Activated naive CD4-positive, alpha-beta T cell treated with anti-CD3 and anti-CD28 coated beads, Interleukin-2, amount 10 ng/mL, durations not matched to agents 7 days and 5 days (primary cell): ENCODE measurements at regions not wholly inside any gene's neighbourhood (a gene's known extent, or its start where the extent isn't known, plus 50 kb on each side); places are given as distances from the start of the nearest gene placed in this dataset.

Experiments used
- CTCF ChIA-PET: fragments of 350-600 bp; sonication (Branson Sonifier 250); formaldehyde crosslinking; loops from one replicate; lab custom pipeline; 2021; ENCODE audit warnings: antibody characterized with exemption; lab: Charles Lee
- DNase-seq: peaks from one replicate; pipeline ENCODE4 v3.0.0-alpha.2; 2020
- H3K27ac Mint-ChIP-seq: one replicate; pipeline ENCODE4 v1.8.0; 2021; ENCODE audit warnings: mild to moderate bottlenecking, moderate library complexity, mixed read lengths
- H3K27me3 Mint-ChIP-seq: one replicate; pipeline ENCODE4 v1.8.0; 2021; ENCODE audit warnings: mild to moderate bottlenecking, mixed read lengths
- H3K36me3 Mint-ChIP-seq: one replicate; pipeline ENCODE4 v1.8.0; 2021; ENCODE audit warnings: mixed read lengths
- H3K4me1 Mint-ChIP-seq: one replicate; pipeline ENCODE4 v1.8.0; 2021; ENCODE audit warnings: mixed read lengths
- H3K4me3 Mint-ChIP-seq: one replicate; pipeline ENCODE4 v1.8.0; 2021; ENCODE audit warnings: mild to moderate bottlenecking, moderate library complexity, mixed read lengths
- H3K9me3 Mint-ChIP-seq: one replicate; pipeline ENCODE4 v1.8.0; 2021; ENCODE audit warnings: mixed read lengths

DNA sequence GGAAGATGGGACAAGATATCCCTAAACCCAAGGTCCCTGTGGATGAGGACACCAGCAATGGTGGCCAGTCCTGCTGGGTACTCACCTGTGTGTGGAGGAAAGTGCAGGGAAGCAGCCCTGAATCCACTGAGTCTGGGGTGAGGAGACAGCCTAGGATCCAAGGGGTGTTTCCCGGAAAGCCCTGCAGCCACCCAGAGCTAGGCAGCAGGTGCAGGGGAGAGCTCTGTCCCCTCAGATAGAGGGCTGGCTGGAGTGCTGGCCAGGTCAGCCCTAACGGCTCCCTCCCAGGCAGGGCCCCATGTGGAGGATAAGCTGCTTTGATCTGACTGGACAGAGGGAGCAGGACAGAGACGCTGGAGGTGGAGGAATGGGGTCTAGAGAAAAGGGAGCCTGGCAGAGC, 344.7 kb upstream of the IRX4 start:
- Mint-ChIP-seq H3K27me3 (no peaks in the 10 kb centered on the region), H3K36me3 (no peaks in the 10 kb centered on the region), H3K4me1 (no peaks in the 10 kb centered on the region), H3K4me3 (no peak overlapping the region), H3K9me3 (no peaks in the 10 kb centered on the region), H3K27ac (no peak overlapping the region)
- DNase-seq, result no peak
- CTCF ChIA-PET, result no interaction called here

DNA sequence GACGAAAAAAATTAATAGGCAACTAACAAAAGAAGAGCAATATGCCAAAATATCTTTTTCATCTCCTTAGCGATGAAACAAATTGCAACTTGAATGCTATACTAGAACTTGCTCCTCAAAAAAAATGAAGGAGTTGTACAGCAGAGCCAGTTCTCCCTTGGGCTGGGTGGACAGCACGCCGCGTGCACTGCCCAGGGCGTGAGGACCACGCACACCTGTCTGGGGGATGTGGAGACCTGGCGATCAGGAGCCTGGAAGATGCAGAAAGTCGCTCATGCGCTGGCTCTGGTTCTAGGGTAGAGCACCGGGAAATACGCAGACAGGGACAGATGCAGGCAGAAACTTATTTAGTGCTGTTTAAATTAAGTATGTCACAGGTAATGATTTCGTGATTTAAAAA, 342.0 kb upstream of the IRX4 start:
- Mint-ChIP-seq H3K4me3 (no peak overlapping the region), H3K36me3 (no peaks in the 10 kb centered on the region), H3K9me3 (no peaks in the 10 kb centered on the region), H3K27me3 (no peaks in the 10 kb centered on the region), H3K4me1 (no peaks in the 10 kb centered on the region), H3K27ac (no peak overlapping the region)
- CTCF ChIA-PET, result no interaction called here
- no peak for DNase-seq

DNA sequence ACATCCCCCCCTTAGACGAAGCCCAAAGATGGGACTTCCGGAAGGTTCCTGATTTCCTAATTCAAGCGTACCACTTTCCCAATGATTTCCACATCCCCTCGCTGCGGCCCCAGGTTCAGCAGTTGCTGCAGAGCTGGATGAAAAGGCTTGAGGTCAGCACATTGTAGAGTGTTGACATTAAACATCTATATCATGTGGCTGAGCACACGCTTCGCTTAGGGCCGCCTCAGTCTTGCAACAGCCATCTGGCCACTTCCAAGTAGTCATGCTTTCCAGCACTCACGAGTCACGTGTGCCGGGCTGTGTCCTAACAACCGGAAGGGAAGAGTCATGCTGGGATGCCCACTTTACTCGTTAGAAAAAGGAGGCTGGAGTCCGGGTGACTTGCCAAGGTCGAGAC, 340.6 kb upstream of the IRX4 start:
- H3K4me1 Mint-ChIP-seq, result no peaks in the 10 kb centered on the region
- no peak overlapping the region for H3K4me3 Mint-ChIP-seq
- no peaks in the 10 kb centered on the region for H3K27me3 Mint-ChIP-seq
- CTCF ChIA-PET, result interaction anchor here (0.9 kb wide), 1 partner anchor 23 kb away, joined by 3 read pairs; no protein-coding TSS in a partner anchor
- no peak for DNase-seq
- H3K9me3 Mint-ChIP-seq, result no peaks in the 10 kb centered on the region
- no peak overlapping the region for H3K27ac Mint-ChIP-seq
- no peaks in the 10 kb centered on the region for H3K36me3 Mint-ChIP-seq

DNA sequence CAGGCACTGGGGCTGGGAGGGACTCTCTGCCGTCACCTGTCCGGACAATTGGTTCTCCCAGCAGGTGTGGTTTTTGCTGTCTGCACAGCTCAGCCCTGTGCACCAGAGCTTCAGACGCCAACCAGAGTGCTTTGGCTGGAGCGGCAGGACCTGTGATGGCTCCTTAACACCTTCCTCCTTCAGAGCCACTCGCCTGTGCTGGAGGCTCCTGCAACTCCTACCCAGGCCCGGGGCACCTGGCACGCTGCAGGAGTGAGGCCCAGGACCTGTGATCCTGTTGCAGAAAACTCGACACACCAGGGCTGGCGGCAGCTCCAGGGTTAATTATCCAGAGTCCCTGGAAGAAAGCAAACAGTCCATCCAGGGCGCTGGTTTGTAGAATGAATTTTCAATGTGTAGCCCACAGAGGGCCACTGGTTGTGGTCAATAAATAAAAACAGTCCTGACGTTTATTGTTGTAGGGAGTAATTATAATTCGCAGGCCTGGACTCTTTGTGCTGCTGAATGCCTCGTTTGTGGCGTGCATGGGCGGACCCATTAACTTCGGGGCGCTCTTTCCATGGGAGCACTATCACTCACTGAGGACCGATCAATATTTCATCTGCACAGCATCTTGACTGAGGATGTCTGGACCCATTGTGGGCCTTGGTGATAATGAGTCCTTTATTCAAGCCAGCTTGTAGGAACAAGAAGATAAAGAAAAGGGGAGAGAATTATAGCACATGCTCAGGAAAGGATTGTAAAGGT, 339.7 kb upstream of the IRX4 start:
- Mint-ChIP-seq H3K4me3 (no peak overlapping the region), H3K27ac (no peak overlapping the region), H3K36me3 (no peaks in the 10 kb centered on the region), H3K4me1 (no peaks in the 10 kb centered on the region), H3K9me3 (no peaks in the 10 kb centered on the region), H3K27me3 (no peaks in the 10 kb centered on the region)
- CTCF ChIA-PET, result interaction anchor here (0.9 kb wide), 1 partner anchor 23 kb away, joined by 3 read pairs; no protein-coding TSS in a partner anchor
- no peak for DNase-seq

DNA sequence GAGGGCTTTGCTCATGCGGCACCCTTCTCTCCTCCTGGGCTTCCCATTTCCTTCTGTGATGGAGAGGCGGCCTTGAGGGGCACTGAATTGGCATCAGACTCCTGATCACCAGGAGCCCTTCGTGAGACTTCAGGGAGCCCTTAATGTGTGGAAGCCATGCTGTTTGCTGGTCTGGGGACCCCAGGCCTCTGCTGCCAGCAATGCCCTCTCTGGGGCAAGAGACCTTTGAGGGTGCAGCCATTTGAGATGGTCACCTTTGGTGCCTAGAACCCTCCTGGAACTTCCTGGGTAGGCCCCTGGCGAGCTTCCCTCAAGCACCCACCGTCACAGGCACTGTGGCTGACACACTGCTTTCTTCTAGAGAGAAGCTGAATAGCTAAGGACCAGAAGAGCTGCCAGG, 338.7 kb upstream of the IRX4 start:
- no peaks in the 10 kb centered on the region for H3K4me1 Mint-ChIP-seq
- H3K27me3 Mint-ChIP-seq, result no peaks in the 10 kb centered on the region
- no peak overlapping the region for H3K4me3 Mint-ChIP-seq
- CTCF ChIA-PET, result no interaction called here
- H3K36me3 Mint-ChIP-seq, result no peaks in the 10 kb centered on the region
- no peak for DNase-seq
- no peak overlapping the region for H3K27ac Mint-ChIP-seq
- H3K9me3 Mint-ChIP-seq, result no peaks in the 10 kb centered on the region

DNA sequence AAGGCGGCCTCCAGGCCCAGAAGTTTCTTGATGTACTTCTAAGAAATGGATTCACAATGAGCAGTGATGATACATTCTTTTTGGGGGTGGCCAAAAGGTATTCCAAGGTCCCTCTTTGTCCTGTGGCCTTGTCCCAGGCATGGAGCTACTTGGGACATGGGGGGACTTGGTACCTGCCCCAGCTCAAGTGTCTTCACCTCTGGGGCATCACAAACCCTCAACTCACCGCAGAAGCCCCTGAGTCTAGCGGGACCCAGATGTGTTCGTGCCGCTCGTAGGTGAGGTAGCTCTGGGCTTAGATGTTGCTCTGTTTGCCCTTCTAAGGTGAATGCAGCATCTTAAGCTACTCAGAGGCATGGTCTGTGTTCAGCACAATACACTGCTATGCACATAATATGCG, 338.0 kb upstream of the IRX4 start:
- no peaks in the 10 kb centered on the region for H3K36me3 Mint-ChIP-seq
- no peaks in the 10 kb centered on the region for H3K9me3 Mint-ChIP-seq
- H3K4me1 Mint-ChIP-seq, result no peaks in the 10 kb centered on the region
- CTCF ChIA-PET, result no interaction called here
- no peaks in the 10 kb centered on the region for H3K27me3 Mint-ChIP-seq
- DNase-seq, result no peak
- H3K27ac Mint-ChIP-seq, result no peak overlapping the region
- no peak overlapping the region for H3K4me3 Mint-ChIP-seq

DNA sequence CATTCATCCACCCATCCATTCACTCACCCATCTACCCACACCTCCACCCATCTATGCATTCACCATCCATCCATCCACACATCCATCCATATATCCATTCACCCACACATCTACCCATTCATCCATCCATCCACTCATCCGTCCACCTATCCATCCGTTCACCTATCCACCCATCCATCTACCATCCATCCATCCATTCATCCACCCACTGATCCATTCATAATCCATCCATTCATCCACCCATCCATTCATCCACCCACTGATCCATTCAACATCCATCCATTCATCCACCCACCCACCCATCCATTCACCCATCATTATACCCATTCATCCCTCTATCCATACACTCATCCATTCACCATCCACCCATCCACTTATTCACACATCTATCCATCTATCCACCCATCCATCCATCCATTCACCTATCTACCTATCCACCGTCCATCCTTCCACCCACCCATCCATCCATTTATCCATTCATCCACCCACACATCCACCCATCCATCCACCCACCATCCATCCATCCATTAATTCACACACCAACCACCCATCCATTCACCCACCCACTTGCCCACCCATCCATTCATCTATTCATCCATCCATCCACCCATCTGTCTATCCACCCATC, 336.5 kb upstream of the IRX4 start:
- no peak overlapping the region for H3K4me3 Mint-ChIP-seq
- H3K36me3 Mint-ChIP-seq, result no peaks in the 10 kb centered on the region
- CTCF ChIA-PET, result no interaction called here
- H3K9me3 Mint-ChIP-seq, result no peaks in the 10 kb centered on the region
- H3K27me3 Mint-ChIP-seq, result no peaks in the 10 kb centered on the region
- DNase-seq, result no peak
- H3K27ac Mint-ChIP-seq, result no peak overlapping the region
- H3K4me1 Mint-ChIP-seq, result no peaks in the 10 kb centered on the region

DNA sequence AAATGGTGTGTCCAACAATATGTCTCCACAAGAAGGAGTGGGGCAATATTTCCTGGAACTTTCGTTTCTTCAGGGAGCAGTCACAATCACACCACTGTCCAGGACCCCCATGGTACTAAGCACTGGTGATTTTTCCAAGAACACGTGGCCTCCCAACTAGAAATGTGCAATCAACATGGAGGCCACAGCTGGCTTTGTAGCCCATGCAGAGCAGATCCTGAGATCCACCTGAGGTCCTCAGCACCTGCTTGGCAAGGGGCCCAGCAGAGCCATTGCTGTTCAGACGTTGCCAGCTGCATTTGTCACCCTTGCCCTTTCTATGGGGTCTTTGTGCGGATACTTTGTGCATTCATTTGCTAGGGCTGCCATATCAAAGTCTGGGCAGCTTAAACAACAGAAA, 334.5 kb upstream of the IRX4 start:
- no peaks in the 10 kb centered on the region for H3K9me3 Mint-ChIP-seq
- no peak overlapping the region for H3K27ac Mint-ChIP-seq
- H3K4me3 Mint-ChIP-seq, result no peak overlapping the region
- no peaks in the 10 kb centered on the region for H3K27me3 Mint-ChIP-seq
- CTCF ChIA-PET, result no interaction called here
- no peak for DNase-seq
- no peaks in the 10 kb centered on the region for H3K4me1 Mint-ChIP-seq
- H3K36me3 Mint-ChIP-seq, result no peaks in the 10 kb centered on the region

DNA sequence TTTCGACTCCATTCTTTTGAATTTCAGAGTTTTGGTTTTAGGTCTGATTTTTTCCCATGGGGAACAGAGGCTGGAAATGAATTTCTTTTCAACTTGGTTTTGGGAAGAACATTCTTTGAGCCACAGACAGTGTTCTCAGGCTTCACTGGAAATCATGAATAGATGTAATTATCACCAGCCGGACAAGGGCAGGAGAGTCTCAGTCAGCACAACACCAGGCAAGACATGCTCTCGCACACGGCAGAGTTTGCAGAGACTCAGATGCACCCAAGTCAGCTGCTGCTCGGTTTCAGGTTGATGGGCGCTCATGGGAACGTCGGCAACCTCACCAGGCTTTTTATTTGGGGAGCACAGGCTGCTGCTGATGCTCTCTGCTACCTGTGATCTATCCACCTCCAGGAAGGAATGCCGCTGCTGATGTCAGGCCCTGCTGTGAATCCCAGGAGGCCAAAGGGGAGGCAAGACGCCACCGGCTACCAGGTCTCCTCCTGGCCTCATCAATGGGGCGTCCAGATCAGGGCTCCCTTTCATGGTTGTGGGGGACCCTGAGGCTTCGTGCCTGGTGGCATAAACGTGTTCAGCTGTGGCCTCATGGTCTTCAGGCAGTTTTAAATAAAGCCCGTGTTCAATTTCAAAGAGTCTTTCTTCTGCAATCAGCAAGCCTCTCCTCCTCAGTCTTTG, 332.3 kb upstream of the IRX4 start:
- H3K36me3 Mint-ChIP-seq, result no peaks in the 10 kb centered on the region
- no peaks in the 10 kb centered on the region for H3K9me3 Mint-ChIP-seq
- H3K4me1 Mint-ChIP-seq, result no peaks in the 10 kb centered on the region
- no peak overlapping the region for H3K4me3 Mint-ChIP-seq
- DNase-seq, result no peak
- CTCF ChIA-PET, result no interaction called here
- H3K27ac Mint-ChIP-seq, result no peak overlapping the region
- no peaks in the 10 kb centered on the region for H3K27me3 Mint-ChIP-seq

DNA sequence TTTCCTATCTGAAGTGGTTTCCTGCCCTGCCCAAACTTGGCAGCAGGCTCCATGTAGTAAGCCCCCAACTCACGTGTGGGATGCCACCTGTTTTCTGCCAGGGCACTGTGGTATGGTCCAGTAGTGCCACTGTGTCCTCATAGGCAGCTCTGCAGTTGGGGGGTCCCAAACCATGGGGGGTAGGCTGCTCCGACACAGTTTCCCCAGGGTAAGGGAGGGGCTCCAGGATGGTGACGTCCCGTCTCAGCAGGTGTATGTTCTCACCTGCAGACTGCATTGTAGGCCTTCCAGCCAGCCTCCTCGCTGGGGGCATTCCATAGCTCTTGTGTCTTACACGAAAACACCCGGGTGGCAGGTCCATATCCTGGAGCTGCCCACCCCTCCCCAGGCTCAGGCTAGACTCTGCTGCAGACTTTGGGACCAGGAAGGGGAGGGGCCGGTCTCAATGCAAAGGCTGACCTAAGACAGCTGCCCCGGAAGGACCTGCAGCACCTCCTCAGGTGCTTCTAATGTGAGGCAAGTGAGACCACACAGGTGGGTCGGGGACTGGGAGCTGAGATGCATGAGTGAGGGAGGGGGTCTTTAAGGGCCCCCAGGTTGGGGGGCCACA, 330.5 kb upstream of the IRX4 start:
- no peak for DNase-seq
- CTCF ChIA-PET, result no interaction called here
- no peaks in the 10 kb centered on the region for H3K4me1 Mint-ChIP-seq
- no peaks in the 10 kb centered on the region for H3K9me3 Mint-ChIP-seq
- no peak overlapping the region for H3K4me3 Mint-ChIP-seq
- no peaks in the 10 kb centered on the region for H3K27me3 Mint-ChIP-seq
- H3K36me3 Mint-ChIP-seq, result no peaks in the 10 kb centered on the region
- H3K27ac Mint-ChIP-seq, result no peak overlapping the region

DNA sequence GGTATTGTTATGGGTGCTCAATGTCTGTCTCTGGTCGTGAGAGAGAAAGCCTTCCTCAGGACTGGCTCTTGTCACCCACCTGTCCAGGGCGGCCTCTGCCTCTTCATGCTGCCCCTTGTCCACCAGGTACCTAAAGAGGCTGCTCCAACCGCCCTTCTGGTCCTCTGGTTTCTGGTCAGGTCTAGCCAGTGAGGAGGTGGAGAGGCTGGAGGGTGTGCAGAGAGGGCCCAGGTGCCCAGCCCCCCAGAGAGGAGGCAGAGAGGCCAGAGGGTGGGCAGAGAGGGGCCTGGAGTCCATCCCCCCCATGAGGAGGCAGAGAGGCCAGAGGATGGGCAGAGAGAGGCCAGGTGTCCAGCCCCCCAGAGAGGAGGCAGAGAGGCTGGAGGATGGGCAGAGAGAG, 329.8 kb upstream of the IRX4 start:
- peaks cover 2% of the 10 kb centered on the region for H3K27me3 Mint-ChIP-seq
- DNase-seq, result no peak
- no peak overlapping the region for H3K4me3 Mint-ChIP-seq
- H3K27ac Mint-ChIP-seq, result no peak overlapping the region
- no peaks in the 10 kb centered on the region for H3K9me3 Mint-ChIP-seq
- CTCF ChIA-PET, result no interaction called here
- H3K4me1 Mint-ChIP-seq, result no peaks in the 10 kb centered on the region
- no peaks in the 10 kb centered on the region for H3K36me3 Mint-ChIP-seq

DNA sequence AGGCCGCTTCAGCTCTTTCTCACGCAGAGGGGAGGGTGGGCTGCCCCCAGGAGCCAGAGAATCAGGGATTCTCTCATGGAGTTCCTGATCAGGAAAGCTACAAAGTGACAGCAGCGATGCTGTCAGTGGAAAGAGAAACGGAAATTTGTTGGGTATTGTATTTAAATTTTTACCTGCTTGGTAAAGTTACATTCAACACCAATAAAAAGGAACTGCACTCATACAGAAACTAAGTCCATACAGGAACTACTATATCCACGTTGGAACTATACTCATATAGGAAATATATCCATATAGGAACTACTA, 325.5 kb upstream of the IRX4 start:
- no peak overlapping the region for H3K27ac Mint-ChIP-seq
- no peaks in the 10 kb centered on the region for H3K9me3 Mint-ChIP-seq
- CTCF ChIA-PET, result no interaction called here
- no peak for DNase-seq
- H3K36me3 Mint-ChIP-seq, result no peaks in the 10 kb centered on the region
- no peaks in the 10 kb centered on the region for H3K4me1 Mint-ChIP-seq
- peaks cover 7% of the 10 kb centered on the region for H3K27me3 Mint-ChIP-seq
- H3K4me3 Mint-ChIP-seq, result no peak overlapping the region

DNA sequence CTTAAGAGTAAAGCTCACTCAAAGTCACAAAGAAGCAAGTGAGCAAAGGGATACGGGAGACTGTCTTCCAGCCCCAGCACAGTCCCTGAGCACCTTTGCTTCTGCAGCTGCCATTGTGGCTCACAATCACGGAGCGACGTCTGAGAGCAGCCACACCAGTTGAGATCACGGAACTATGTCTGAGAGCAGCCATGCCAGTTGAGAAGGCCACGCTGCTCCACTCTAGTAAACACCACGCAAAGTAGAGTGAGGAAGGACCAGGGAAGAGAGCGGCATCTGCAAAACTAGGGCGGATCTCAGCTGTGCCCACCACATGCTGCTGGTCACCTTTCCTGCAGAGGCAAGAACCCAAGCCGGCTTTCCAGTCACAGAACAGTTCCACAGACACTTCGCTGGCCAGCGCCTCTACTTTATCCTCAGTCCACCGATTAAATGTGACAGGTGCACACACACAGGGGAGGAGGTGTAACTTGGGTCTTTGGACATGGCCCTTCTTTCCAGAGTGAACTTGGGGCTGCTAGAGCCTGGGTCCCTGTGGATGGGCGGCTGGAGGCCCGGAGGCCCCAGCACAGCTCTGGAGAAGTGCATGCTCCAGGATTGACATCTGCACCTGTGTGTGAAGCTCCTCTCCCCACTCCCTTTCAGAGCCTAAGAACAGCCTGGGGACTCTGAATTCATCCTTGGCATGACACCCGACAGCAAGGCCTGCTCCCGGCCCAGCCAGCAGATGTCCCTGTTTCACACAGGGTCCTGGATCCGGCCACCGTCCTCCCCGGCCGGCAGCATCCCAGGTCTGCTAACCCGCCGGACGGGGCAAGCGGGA, 324.9 kb upstream of the IRX4 start:
- no peaks in the 10 kb centered on the region for H3K9me3 Mint-ChIP-seq
- peaks cover 7% of the 10 kb centered on the region for H3K27me3 Mint-ChIP-seq
- CTCF ChIA-PET, result no interaction called here
- no peak overlapping the region for H3K27ac Mint-ChIP-seq
- DNase-seq, result no peak
- H3K36me3 Mint-ChIP-seq, result no peaks in the 10 kb centered on the region
- H3K4me1 Mint-ChIP-seq, result no peaks in the 10 kb centered on the region
- no peak overlapping the region for H3K4me3 Mint-ChIP-seq

DNA sequence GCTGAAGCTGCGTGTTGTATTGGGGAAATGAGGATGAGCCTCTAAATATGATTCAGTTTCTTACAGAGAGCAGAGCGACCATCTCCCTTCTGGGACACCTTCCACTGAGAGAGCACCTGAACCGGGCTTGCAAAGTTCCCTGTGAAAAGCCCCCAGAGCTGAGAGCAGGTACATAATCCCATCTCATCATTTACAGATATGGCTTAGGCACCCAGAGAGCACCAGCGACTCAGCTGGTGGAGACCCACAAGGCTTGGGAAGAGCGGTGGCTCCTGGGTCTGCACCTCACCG, 324.3 kb upstream of the IRX4 start:
- H3K9me3 Mint-ChIP-seq, result no peaks in the 10 kb centered on the region
- H3K36me3 Mint-ChIP-seq, result no peaks in the 10 kb centered on the region
- CTCF ChIA-PET, result no interaction called here
- no peak overlapping the region for H3K27ac Mint-ChIP-seq
- no peaks in the 10 kb centered on the region for H3K4me1 Mint-ChIP-seq
- no peak for DNase-seq
- H3K4me3 Mint-ChIP-seq, result no peak overlapping the region
- H3K27me3 Mint-ChIP-seq, result peaks cover 7% of the 10 kb centered on the region
